Activated CD4-positive, alpha-beta T cell treated with anti-CD3 and anti-CD28 coated beads for 1 hour (primary cell): ENCODE measurements at regions not wholly inside any gene's neighbourhood (a gene's known extent, or its start where the extent isn't known, plus 50 kb on each side); places are given as distances from the start of the nearest gene placed in this dataset.
A peak's percentile ranks its signal among the peaks of the same experiment; 100 is the strongest.
"Not testable (repeated sequence)": the region's sequence is repeated elsewhere in the genome, so short reads cannot be mapped to it uniquely, and the experiment has no call there.

Experiments used
- DNase-seq: peaks from one replicate; pipeline ENCODE4 v3.0.0-alpha.2; 2020

- DNase-seq, result no peak
These were observed 286.9 kb upstream of the USP25 start for GRCh38 chr21:15442743-15443469.

DNA sequence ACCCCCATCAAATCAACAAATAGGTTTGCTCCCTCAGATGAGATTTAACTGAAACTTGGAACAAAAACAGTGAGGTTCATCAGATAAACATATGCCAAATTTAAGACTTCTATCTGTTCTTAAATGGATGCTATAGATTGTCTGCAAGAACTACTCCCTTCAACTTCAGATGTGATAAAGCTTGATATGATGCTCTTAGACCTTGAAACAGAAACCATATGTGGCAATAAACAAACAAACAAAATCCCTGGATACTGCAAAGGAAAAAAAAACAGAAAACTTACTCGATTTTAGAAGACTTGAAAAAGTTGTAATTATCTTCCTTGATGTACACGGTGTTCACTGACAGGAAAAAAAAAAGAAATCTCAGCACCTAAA, 286.1 kb upstream of the USP25 start:
- no peak for DNase-seq

- no peak for DNase-seq
These were observed 285.4 kb upstream of the USP25 start for GRCh38 chr21:15444118-15444960.

DNA sequence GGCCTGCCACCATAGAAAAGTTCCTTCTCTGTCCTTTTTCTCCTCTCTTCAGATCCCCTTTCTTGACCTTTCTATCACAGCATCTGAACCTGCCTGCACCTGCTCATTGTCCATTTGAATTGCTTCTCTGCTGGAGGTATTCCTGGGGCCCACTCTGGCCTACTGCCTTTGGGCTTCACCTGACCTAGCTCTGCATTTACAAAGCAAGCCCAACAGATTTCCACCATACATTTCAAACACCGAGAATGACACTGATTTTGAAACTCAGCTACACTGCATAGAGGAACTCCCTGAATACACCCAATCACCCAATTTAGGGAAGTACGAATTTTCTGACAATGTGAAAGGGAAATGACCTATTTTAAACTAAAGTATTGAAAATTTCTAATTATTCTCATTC, 284.5 kb upstream of the USP25 start:
- DNase-seq, result no peak

DNA sequence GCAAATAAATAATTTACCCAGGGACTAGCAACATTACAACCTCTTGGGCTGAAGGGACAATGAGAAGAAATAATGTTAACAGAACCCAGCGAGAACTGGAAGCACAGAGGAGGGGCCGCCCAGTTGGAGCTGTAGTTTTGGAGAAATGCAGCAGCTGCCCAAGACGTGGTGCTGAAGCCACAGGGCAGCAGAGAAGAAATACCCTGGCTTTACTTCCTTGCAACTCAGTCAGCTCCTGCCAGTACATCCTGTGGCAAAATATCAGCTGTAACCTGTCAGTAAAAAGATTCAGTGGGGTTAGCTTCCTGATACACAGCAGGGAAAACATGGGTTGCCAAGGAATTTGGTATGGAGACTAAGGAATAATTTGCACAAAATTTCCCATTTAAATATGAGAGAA, 283.6 kb upstream of the USP25 start:
- DNase-seq, result no peak

- no peak for DNase-seq
These were observed 280.2 kb upstream of the USP25 start for GRCh38 chr21:15449556-15449955.

GRCh38 chr21:15453261-15453660, 276.5 kb upstream of the USP25 start:
- DNase-seq, result no peak

- DNase-seq, result not testable (repeated sequence)
These were observed 276.0 kb upstream of the USP25 start for GRCh38 chr21:15453785-15454184.

DNA sequence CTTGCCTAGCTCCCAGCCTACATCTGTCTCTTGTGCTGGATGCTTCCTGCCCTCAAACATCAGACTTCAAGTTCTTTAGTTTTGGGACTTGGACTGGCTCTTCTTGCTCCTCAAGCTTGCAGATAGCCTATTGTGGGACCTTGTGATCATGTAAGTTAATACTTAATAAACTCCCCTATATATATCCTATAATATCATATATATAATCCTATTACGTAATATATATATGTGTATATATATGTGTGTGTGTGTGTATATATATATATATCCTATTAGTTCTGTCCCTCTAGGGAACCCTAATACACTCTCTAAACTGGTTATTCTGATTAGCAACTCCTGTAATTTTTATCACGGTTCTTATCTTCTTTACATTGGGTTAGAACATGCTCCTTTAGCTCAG, 274.9 kb upstream of the USP25 start:
- not testable (repeated sequence) for DNase-seq

- no peak for DNase-seq
These were observed 273.8 kb upstream of the USP25 start for GRCh38 chr21:15455819-15456462.

DNA sequence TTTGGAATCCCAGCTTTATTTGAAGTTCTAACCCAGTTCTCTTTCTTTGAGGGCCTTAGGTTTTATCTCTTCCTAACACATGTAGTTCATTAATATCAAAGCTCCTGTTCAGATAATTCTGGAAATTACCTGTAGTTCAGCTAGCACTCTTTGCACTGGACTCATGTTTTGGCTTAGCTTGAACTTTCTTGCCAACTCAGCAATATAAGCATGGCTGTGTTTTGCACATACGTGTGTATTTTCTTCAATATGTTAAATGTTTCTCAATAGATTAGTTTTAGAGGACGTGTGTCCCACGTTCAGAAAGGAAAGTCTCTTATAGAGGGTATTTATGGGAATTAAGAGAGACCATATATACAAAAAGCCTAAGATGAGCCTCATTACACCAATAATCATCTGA, 271.8 kb upstream of the USP25 start:
- DNase-seq, result no peak

- no peak for DNase-seq
These were observed 267.7 kb upstream of the USP25 start for GRCh38 chr21:15462092-15462491.

- no peak for DNase-seq
These were observed 263.5 kb upstream of the USP25 start for GRCh38 chr21:15466329-15466728.

GRCh38 chr21:15468368-15468767, 261.4 kb upstream of the USP25 start:
- DNase-seq, result no peak

DNA sequence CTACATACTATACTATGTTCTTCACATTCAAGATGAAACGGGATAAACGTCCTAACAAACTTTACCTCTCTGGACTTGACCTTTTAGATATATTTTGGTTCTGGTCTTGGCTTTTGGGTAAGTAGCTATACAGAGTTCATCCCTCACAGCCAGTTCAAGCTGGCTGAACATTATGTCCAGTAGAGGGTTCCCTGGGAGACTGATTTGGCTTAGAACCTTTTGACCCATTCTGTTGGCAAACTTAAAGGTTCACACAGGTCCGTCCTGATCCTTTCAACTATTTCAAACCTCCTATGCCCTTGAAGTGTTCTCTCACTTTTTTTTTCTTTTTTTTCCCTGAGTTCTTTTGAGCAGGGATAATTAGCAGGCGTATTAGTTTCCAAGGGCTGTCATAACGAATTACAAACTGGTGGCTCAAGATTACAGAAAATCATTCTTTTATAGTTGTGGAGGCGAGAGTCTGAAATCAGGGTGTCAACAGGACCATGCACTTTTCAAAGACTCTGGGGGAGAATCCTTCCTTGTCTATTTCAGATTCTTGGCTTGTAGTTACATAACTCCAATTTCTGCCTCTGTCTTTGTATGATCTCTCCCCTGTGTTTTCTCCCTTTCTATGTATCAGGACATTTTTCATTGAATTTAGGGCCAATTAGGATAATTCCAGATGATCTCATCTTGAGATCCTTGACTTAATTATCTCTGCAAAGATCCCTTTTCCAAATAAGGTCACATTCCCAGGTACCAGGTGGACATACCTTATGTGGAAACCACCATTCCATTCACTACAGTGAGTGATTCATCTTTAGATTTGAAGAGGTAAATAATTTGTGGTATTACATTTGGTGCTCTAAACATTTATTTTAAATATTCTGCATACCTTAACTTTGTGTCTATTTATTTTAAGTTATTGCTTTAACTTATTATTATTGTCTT, 257.4 kb upstream of the USP25 start:
- no peak for DNase-seq

- DNase-seq, result not testable (repeated sequence)
These were observed 252.0 kb upstream of the USP25 start for GRCh38 chr21:15477773-15478172.

DNA sequence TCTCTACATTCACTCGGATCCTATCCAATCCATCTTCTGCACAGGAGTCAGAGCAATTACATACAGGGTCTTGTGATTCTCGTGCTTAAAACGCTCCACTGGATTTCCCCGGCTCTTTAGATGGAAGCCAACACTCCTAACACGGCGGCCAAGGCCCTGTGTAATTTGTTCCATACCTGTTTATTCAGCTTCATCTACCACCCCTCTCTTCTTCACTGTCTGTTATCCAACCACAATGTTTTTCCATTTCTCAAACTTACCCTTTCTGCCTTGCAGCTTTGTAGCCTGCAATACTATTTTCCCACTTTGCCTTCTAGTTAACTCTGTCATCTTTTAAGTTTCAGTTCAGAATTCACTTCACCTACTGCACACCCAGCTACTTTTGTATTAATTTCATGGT, 249.6 kb upstream of the USP25 start:
- no peak for DNase-seq

DNA sequence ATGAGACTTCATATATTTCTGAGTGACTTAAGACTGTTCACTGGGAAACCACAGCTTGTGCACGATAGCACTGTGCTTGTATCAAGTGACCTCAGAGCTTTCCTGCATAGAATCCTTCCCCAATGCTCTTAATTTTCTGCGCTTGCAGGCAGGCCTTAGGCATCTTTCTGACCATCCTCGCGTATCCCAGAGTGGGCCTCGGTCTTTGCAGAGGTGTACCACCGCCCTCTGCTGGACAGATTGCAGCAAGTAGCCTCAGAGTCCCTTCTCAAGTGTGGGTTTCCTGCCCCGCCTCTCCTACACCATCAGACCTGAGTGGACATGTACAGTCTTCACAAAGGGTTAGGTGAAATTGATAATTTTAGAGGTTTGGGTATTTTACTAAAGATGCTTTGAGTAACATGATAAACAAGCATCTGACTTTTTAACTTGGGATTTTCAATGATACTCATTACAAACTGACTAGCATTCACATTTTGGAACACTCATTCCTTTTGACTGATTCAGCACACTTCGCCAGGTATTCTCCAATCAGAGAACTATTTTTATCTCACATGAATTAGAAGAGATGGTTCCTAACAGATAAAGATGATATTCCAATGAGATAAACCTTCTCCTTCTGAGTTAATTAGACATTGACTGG, 246.5 kb upstream of the USP25 start:
- peak; percentile 62 for DNase-seq

- DNase-seq, result no peak
These were observed 243.2 kb upstream of the USP25 start for GRCh38 chr21:15486460-15487195.

DNA sequence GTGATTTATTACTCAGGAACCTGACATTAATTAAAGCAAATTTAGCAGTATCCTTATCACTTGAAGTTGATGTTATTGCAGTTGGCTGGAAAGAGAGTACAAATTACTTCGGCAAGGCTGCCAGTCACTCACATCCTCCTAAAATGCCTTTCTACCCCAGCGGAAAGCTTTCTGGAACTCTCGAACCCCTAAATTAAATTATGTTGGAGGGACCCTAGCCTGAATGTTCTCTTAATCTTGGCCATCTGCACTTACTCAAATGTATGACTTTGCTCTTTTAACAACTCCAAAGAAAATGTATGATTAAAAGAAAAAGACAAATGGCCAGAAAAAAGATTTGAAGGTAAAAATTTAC, 242.6 kb upstream of the USP25 start:
- DNase-seq, result no peak

DNA sequence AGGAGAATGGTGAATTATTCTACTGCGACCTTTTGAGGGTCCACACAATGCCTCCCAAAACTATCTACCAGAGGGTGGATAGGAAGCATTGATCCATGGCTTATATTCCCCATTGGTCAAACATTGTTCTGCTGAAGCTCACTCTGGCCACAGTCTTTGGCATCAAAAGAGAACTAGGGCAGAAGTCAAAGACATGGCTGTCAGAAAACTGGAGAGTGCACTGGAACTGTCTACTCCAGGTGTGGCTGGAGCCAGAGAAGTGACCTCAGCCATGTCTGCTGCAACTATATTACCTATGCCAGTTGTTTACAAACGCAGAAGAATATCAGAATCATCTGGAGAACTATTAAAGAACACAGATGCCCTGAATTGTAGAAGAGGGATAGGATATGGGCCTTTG, 238.7 kb upstream of the USP25 start:
- no peak for DNase-seq

- DNase-seq, result no peak
These were observed 236.1 kb upstream of the USP25 start for GRCh38 chr21:15493646-15494045.
